ENCODE measurements at regions not wholly inside any gene's neighbourhood (a gene's known extent, or its start where the extent isn't known, plus 50 kb on each side); places are given as distances from the start of the nearest gene placed in this dataset.

DNA sequence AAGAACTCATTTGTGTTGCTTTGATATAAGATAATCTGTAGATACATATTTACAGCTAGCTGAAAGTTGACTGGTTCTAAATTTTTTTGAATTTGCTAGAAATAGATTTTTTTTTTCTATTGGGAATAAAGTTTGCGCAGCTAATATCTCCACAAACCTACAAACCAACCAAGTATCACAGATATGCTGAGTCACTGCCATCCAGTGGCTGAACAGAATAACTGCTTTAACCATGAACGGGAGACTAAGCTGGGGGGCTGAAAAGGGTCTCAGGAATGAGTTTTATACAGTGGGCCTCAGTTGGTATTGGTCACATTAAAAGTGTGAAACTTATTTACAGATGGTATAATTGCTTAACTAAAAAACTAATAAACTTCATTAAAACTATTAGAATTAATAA lies 326.7 kb upstream of the CNR1 start (continued):
- TF ChIP-seq, protein P1, sequence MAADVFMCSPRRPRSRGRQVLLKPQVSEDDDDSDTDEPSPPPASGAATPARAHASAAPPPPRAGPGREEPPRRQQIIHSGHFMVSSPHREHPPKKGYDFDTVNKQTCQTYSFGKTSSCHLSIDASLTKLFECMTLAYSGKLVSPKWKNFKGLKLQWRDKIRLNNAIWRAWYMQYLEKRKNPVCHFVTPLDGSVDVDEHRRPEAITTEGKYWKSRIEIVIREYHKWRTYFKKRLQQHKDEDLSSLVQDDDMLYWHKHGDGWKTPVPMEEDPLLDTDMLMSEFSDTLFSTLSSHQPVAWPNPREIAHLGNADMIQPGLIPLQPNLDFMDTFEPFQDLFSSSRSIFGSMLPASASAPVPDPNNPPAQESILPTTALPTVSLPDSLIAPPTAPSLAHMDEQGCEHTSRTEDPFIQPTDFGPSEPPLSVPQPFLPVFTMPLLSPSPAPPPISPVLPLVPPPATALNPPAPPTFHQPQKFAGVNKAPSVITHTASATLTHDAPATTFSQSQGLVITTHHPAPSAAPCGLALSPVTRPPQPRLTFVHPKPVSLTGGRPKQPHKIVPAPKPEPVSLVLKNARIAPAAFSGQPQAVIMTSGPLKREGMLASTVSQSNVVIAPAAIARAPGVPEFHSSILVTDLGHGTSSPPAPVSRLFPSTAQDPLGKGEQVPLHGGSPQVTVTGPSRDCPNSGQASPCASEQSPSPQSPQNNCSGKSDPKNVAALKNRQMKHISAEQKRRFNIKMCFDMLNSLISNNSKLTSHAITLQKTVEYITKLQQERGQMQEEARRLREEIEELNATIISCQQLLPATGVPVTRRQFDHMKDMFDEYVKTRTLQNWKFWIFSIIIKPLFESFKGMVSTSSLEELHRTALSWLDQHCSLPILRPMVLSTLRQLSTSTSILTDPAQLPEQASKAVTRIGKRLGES (CRISPR knock-in tag; IDR thresholded peaks at IDR 0.05; ENCODE audit: borderline replicate concordance) = no peak
- TF ChIP-seq MAFF (IDR thresholded peaks at IDR 0.05; ENCODE audit: low read depth, low read length) = 0 out of 2 replicates have a peak, but pooled peaks have one; percentile 11

- TF ChIP-seq LBX2 (CRISPR knock-in tag; IDR thresholded peaks at IDR 0.05; ENCODE audit: borderline replicate concordance) (no peak), ELF4 (CRISPR knock-in tag; IDR thresholded peaks at IDR 0.05; ENCODE audit: borderline replicate concordance) (no peak)
- DNase-seq (ENCODE audit: low spot score) (no peak), FAIRE-seq (no peak), ATAC-seq (no peak)
- Histone ChIP-seq H3K27me3 (ENCODE audit: control insufficient read depth in 1 of 2, insufficient read depth in 2 of 2, low read length in 2 of 2) (no peaks in the 10 kb centered on the region), H2AFZ (ENCODE audit: low read length) (no peak overlapping the region), H3K4me1 (ENCODE audit: insufficient read depth, low read length) (no peaks in the 10 kb centered on the region), H3K36me3 (replicated peaks in 1 of 2; ENCODE audit: control insufficient read depth in 1 of 2, insufficient read depth in 2 of 2, low read length in 2 of 2) (no peaks in the 10 kb centered on the region), H3K9ac (ENCODE audit: insufficient read depth, low read depth, low read length) (no peak overlapping the region), H3K9me3 (ENCODE audit: low read length) (no peaks in the 10 kb centered on the region), H4K20me1 (ENCODE audit: insufficient read depth, low read length) (no peaks in the 10 kb centered on the region), H3K79me2 (ENCODE audit: insufficient read depth, low read length) (no peaks in the 10 kb centered on the region), H3K4me3 (replicated peaks in 1 of 3; ENCODE audit: insufficient read depth in 1 of 3, low read depth in 2 of 3, low read length in 3 of 3) (no peak overlapping the region), H3K4me2 (ENCODE audit: low read depth, low read length) (no peak overlapping the region), H3K27ac (ENCODE audit: extremely low read length, insufficient read depth, low read length) (no peak overlapping the region)
- in situ Hi-C loops (cut with HindIII; ENCODE audit: extremely low pct_ligation_motif_present, low pct_unique_long_range_greater_than_20kb) (no loop called here), intact Hi-C loops (cut with micrococcal nuclease; ENCODE audit: unreplicated experiment) (loop anchor here (5.0 kb wide), 1 partner anchor 560 kb away; no protein-coding TSS in a partner anchor)
- CTCF ChIA-PET (ENCODE audit: low intra/inter-chr PET ratio, low total read pairs) = no interaction called here
- WGBS (ENCODE audit: low lambda C conversion rate) = 17% methylated on average over 2 of the region's 2 CpGs
- no TSS peak for BruUV-seq (replicated peaks)
- POLR2A ChIA-PET = no interaction called here
Observed at GRCh38 chr6:88492241-88492640, 326.1 kb upstream of the CNR1 start.
